ENCODE measurements at regions not wholly inside any gene's neighbourhood (a gene's known extent, or its start where the extent isn't known, plus 50 kb on each side); places are given as distances from the start of the nearest gene placed in this dataset.

DNA sequence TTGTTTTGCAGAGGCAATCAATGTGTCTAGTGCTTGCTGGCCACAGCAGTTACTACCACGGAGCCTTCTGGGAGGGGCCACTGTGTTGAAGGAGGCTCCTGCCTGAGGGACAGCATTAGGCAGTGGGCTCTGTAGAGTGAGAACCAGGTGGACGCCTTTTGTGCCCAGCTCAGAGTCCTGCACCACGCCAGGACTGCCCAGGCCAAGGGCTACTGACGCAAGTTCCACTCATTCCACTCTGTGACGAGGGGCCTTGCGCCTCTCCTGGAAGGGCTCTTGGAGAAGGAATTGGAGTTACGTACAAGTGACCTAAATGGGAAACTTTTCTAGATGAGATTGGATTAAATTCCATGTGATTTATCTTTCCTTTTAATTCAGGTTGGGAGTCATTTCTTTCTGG lies 102.8 kb upstream of the MAGEE2 start:
- TF ChIP-seq EP300 (IDR thresholded peaks at IDR 0.05; ENCODE audit: borderline replicate concordance) (no peak), USF1 (IDR thresholded peaks at IDR 0.05) (no peak), TAF1 (IDR thresholded peaks at IDR 0.05; ENCODE audit: low read depth) (no peak), EGR1 (IDR thresholded peaks at IDR 0.05) (no peak)
